ENCODE measurements at regions not wholly inside any gene's neighbourhood (a gene's known extent, or its start where the extent isn't known, plus 50 kb on each side); places are given as distances from the start of the nearest gene placed in this dataset.

DNA sequence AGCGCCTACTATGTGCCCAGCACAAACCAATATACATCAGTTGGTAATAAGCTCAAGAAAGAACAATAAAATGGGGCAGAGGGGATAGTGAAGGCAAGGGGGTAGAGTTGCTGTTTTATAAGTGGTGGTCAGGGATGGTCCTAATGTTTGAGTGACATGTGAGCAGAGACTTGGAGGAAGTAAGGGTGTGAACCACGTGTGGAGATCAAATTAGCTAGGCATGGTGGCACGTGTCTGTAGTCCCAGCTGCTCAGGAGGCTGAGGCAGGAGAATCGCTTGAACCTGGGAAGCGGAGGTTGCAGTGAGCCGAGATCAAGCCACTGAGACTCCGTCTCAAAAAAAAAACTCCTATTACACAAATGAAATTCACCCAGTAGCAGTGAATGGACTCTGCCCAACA is 56.5 kb downstream of the IRX6 start:
- DNase-seq (ENCODE audit: low read depth): no peak
- no peak for TF ChIP-seq POLR2A (IDR thresholded peaks at IDR 0.05; ENCODE audit: extremely low read depth, insufficient read length)
- TF ChIP-seq, protein P1, sequence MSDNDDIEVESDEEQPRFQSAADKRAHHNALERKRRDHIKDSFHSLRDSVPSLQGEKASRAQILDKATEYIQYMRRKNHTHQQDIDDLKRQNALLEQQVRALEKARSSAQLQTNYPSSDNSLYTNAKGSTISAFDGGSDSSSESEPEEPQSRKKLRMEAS (IDR thresholded peaks at IDR 0.05; ENCODE audit: low read depth, low read length): no peak
- no peak for TF ChIP-seq MYC (IDR thresholded peaks at IDR 0.05; ENCODE audit: low read depth, low read length)
- TF ChIP-seq, protein P2, sequence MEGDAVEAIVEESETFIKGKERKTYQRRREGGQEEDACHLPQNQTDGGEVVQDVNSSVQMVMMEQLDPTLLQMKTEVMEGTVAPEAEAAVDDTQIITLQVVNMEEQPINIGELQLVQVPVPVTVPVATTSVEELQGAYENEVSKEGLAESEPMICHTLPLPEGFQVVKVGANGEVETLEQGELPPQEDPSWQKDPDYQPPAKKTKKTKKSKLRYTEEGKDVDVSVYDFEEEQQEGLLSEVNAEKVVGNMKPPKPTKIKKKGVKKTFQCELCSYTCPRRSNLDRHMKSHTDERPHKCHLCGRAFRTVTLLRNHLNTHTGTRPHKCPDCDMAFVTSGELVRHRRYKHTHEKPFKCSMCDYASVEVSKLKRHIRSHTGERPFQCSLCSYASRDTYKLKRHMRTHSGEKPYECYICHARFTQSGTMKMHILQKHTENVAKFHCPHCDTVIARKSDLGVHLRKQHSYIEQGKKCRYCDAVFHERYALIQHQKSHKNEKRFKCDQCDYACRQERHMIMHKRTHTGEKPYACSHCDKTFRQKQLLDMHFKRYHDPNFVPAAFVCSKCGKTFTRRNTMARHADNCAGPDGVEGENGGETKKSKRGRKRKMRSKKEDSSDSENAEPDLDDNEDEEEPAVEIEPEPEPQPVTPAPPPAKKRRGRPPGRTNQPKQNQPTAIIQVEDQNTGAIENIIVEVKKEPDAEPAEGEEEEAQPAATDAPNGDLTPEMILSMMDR (IDR thresholded peaks at IDR 0.05; ENCODE audit: low read depth, low read length): no peak
- H3K4me3 ChIP-seq (ENCODE audit: low read depth, low read length): no peak overlapping the region

DNA sequence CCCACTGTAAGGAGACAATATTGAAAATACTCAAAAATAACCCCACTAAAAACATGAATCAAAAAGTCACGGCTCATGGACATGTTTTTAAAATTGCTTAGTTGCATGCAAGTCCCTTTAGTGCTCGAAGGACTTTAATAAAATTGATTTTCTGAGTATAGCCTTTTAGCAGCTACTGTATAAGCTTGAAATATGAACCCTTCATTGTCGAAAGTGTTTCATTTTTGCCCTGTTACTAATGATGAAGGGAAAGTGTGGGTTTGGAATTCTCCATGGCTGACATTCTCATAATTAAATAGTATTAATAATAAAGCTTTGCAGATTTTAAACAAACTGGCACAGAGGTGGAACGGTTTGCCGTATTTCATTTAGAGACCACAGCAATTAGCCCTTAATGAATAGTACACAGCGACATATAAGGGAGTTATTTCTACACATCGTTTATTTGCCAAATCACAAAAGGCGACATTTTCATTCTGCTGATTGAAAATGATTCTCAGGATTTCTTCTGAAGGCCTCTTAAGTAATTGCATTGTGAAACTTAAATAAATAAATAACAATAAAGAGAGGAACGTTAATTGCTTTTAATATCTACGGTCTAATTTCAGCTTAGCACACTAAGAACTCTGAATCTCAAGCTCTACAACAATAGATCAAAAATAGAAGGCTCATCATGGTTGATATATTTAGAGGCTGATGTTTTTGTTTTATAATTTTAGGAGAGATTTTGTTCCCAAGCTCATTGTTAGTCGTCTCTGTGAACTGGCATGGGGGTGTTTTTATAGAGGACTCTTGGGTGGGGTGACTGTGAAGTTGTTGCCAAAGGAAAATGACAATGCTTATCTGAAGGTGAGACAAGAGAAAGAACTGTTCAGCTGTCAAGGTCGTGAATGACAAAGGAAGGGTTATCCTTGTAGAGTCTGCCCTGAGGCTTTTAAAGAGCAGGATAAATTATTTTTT is 60.6 kb downstream of the IRX6 start:
- no peak overlapping the region for H3K4me3 ChIP-seq (ENCODE audit: low read depth, low read length)
- TF ChIP-seq, protein P2 (IDR thresholded peaks at IDR 0.05; ENCODE audit: low read depth, low read length): no peak
- TF ChIP-seq POLR2A (IDR thresholded peaks at IDR 0.05; ENCODE audit: extremely low read depth, insufficient read length) (no peak), MYC (IDR thresholded peaks at IDR 0.05; ENCODE audit: low read depth, low read length) (no peak)
- TF ChIP-seq, protein P1 (IDR thresholded peaks at IDR 0.05; ENCODE audit: low read depth, low read length): no peak
- DNase-seq (ENCODE audit: low read depth): no peak

DNA sequence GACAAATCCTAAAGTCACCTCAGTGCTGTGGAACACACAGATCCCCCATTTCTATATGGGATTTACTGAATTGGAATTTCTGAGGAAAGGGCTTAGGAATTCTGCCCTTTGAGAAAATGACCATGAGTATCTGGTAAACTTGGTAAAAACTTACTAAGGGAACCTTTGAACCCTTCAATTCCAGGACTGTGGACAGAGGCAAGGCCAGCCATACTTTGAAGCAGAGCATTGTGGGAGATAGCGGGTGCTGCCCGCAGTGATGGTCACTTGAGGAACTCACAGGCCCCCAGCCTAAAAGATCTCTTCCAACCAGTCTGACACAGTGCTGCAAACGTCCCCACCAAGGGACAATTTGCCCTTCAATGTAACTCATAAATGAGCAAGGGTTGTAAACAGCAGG is 61.4 kb downstream of the IRX6 start:
- TF ChIP-seq, protein P1 (IDR thresholded peaks at IDR 0.05; ENCODE audit: low read depth, low read length): no peak
- TF ChIP-seq POLR2A (IDR thresholded peaks at IDR 0.05; ENCODE audit: extremely low read depth, insufficient read length): no peak
- TF ChIP-seq MYC (IDR thresholded peaks at IDR 0.05; ENCODE audit: low read depth, low read length): no peak
- TF ChIP-seq, protein P2 (IDR thresholded peaks at IDR 0.05; ENCODE audit: low read depth, low read length): no peak
- DNase-seq (ENCODE audit: low read depth): no peak
- no peak overlapping the region for H3K4me3 ChIP-seq (ENCODE audit: low read depth, low read length)

DNA sequence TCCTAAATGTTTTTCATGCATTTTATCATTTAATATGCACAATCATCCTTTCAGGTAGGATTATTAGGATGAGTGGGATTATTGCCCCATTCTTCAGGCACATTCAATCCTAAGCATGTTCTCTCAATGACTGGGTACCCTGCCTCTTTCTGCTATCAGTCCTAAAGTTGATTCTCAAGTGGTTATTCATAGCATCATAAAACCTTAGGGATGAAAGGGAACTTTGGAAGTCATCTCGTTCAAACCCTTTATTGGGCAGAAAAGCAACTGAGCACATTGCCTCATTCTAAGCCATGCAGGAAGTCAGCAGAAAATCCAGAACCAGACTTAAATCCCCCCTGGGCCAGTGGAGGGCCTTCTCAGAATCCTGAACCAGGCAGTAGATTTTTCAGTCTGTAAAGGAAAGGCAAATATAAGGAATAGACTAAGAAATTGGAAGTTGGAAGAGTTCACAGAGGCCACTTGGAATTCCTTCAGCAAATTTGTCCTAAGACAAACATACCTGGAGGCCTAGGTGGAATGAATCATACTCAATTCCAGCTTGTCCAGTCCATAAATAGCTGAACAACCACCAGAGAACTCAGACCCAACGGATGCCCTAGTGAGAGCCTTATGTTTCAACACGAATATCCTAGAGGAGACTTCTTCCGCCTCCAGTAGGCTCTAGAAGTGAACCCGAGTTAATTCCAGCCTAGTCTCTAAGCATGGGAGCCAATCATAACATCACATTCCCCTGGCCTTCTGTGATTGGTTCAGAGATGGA is 62.7 kb downstream of the IRX6 start:
- H3K4me3 ChIP-seq (ENCODE audit: low read depth, low read length): no peak overlapping the region
- no peak for DNase-seq (ENCODE audit: low read depth)
- TF ChIP-seq, protein P2 (IDR thresholded peaks at IDR 0.05; ENCODE audit: low read depth, low read length): no peak
- TF ChIP-seq, protein P1 (IDR thresholded peaks at IDR 0.05; ENCODE audit: low read depth, low read length): no peak
- TF ChIP-seq POLR2A (IDR thresholded peaks at IDR 0.05; ENCODE audit: extremely low read depth, insufficient read length) (no peak), MYC (IDR thresholded peaks at IDR 0.05; ENCODE audit: low read depth, low read length) (no peak)

DNA sequence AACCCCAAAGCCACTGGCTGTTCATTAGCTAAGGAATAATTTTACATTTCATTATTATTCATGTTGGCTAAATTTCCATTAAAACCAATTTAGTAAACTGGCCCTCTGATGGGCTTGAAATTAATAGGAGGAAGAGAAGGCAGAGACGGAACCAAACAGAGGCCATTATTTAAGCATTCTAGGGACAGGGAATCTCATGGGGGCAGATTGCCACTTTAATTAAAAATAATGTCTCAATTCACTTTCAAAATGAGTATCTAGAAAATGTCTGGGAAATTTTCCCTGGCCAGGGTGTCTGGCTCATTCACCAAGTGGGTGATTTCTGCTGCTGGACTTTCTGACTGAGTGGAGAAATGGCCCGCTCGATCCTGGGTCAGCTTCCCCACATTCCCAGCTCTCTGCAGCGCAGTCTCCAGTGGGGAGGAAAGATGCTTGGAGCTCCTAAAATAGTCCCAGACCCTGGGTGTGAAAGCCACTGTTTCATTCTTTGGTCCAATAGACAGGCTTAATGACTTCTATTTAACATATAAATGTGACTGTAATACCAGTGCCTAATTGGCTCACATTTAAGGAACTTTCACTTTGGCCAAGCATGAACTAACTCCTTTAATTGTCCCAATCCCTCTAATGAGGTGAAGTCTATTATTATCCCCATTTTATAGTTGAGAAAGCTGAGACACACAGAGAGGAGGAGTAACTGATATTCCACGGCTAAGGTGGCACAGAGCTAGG is 64.3 kb downstream of the IRX6 start:
- no peak for TF ChIP-seq MYC (IDR thresholded peaks at IDR 0.05; ENCODE audit: low read depth, low read length)
- TF ChIP-seq, protein P2 (IDR thresholded peaks at IDR 0.05; ENCODE audit: low read depth, low read length): no peak
- no peak for TF ChIP-seq POLR2A (IDR thresholded peaks at IDR 0.05; ENCODE audit: extremely low read depth, insufficient read length)
- TF ChIP-seq, protein P1 (IDR thresholded peaks at IDR 0.05; ENCODE audit: low read depth, low read length): no peak
- DNase-seq (ENCODE audit: low read depth): no peak
- no peak overlapping the region for H3K4me3 ChIP-seq (ENCODE audit: low read depth, low read length)
